Mesendoderm (in vitro differentiated cells): ENCODE measurements at regions not wholly inside any gene's neighbourhood (a gene's known extent, or its start where the extent isn't known, plus 50 kb on each side); places are given as distances from the start of the nearest gene placed in this dataset.

Experiments
- DNase-seq: peaks from one replicate; pipeline ENCODE4 v3.0.0; 2013
- H2AK5ac ChIP-seq: 2 replicates; pipeline ENCODE4 v1.6.1; 2013; ENCODE audit warnings: low read length, inconsistent platforms
- H2BK120ac ChIP-seq: 2 replicates; pipeline ENCODE4 v1.6.1; 2013; ENCODE audit warnings: low read depth, mild to moderate bottlenecking, low read length, moderate library complexity, mixed read lengths
- H2BK15ac ChIP-seq: replicated peaks from 2 replicates; pipeline ENCODE4 v1.6.1; 2013; ENCODE audit warnings: low read depth, mild to moderate bottlenecking, moderate library complexity
- H2BK5ac ChIP-seq: 2 replicates; pipeline ENCODE4 v1.6.1; 2013; ENCODE audit warnings: low read length, inconsistent platforms
- H3K18ac ChIP-seq: 2 replicates; pipeline ENCODE4 v1.6.1; 2013; ENCODE audit warnings: mild to moderate bottlenecking, low read length, mixed read lengths
- H3K23ac ChIP-seq: one replicate; pipeline ENCODE4 v1.6.1; 2013; ENCODE audit warnings: low read length
- H3K27ac ChIP-seq: 2 replicates; pipeline ENCODE4 v1.5.1; 2013; ENCODE audit warnings: low read depth, mild to moderate bottlenecking, inconsistent platforms, low read length, moderate library complexity
- H3K27me3 ChIP-seq: 2 replicates; pipeline ENCODE4 v1.6.1; 2013; ENCODE audit warnings: low read length, control low read depth, mild to moderate bottlenecking, inconsistent platforms; ENCODE audit not compliant: insufficient read depth, poor library complexity
- H3K36me3 ChIP-seq: 2 replicates; pipeline ENCODE4 v1.6.1; 2013; ENCODE audit warnings: low read length, inconsistent platforms; ENCODE audit not compliant: control insufficient read depth, insufficient read depth
- H3K4ac ChIP-seq: one replicate; pipeline ENCODE4 v1.6.1; 2013; ENCODE audit warnings: low read depth, mild to moderate bottlenecking, low read length, moderate library complexity
- H3K4me1 ChIP-seq: 2 replicates; pipeline ENCODE4 v1.6.1; 2013; ENCODE audit warnings: low read depth, low read length, inconsistent platforms; ENCODE audit not compliant: control insufficient read depth
- H3K4me2 ChIP-seq: 2 replicates; pipeline ENCODE4 v1.6.1; 2013; ENCODE audit warnings: low read length
- H3K4me3 ChIP-seq: 2 replicates; pipeline ENCODE4 v1.5.1; 2013; ENCODE audit warnings: mild to moderate bottlenecking, low read length
- H3K56ac ChIP-seq: one replicate; pipeline ENCODE4 v1.6.1; 2013; ENCODE audit warnings: low read length
- H3K79me1 ChIP-seq: 2 replicates; pipeline ENCODE4 v1.6.1; 2013; ENCODE audit warnings: low read length, inconsistent platforms
- H3K79me2 ChIP-seq: 2 replicates; pipeline ENCODE4 v1.6.1; 2013; ENCODE audit warnings: mild to moderate bottlenecking, low read length; ENCODE audit not compliant: control insufficient read depth, insufficient read depth
- H3K9ac ChIP-seq: 2 replicates; pipeline ENCODE4 v1.6.1; 2013; ENCODE audit warnings: low read length, inconsistent platforms
- H4K5ac ChIP-seq: one replicate; pipeline ENCODE4 v1.6.1; 2013; ENCODE audit warnings: low read length
- H4K8ac ChIP-seq: one replicate; pipeline ENCODE4 v1.6.1; 2013; ENCODE audit warnings: low read depth, mild to moderate bottlenecking, control low read depth, low read length, moderate library complexity
- WGBS: extraction: QIAGEN DNeasy Blood & Tissue Kit; methylation state at CpG from one replicate; pipeline ENCODE4 v1.1.7; 2013; ENCODE audit warnings: low lambda C conversion rate, missing lambda C conversion rate; ENCODE audit not compliant: insufficient coverage; ENCODE audit errors: extremely low coverage; 5-methylcytosine and 5-hydroxymethylcytosine counted together

GRCh38 chr22:47238690-47239473, 476.4 kb downstream of the TBC1D22A start:
- Histone ChIP-seq H3K9ac (no peak overlapping the region), H4K5ac (no peak overlapping the region), H3K4ac (no peak overlapping the region), H2AK5ac (no peak overlapping the region), H3K27ac (no peak overlapping the region), H3K56ac (no peak overlapping the region), H2BK5ac (no peak overlapping the region), H3K4me1 (no peaks in the 10 kb centered on the region), H2BK120ac (no peak overlapping the region), H3K4me2 (no peak overlapping the region), H3K18ac (no peak overlapping the region), H4K8ac (no peak overlapping the region), H3K23ac (no peak overlapping the region), H3K4me3 (no peak overlapping the region), H3K27me3 (no peaks in the 10 kb centered on the region), H3K36me3 (no peaks in the 10 kb centered on the region), H3K79me1 (no peaks in the 10 kb centered on the region), H2BK15ac (no peak overlapping the region), H3K79me2 (no peaks in the 10 kb centered on the region)
- DNase-seq, result no peak
- WGBS, result no CpG with 5 or more reads among the region's 10 CpGs

DNA sequence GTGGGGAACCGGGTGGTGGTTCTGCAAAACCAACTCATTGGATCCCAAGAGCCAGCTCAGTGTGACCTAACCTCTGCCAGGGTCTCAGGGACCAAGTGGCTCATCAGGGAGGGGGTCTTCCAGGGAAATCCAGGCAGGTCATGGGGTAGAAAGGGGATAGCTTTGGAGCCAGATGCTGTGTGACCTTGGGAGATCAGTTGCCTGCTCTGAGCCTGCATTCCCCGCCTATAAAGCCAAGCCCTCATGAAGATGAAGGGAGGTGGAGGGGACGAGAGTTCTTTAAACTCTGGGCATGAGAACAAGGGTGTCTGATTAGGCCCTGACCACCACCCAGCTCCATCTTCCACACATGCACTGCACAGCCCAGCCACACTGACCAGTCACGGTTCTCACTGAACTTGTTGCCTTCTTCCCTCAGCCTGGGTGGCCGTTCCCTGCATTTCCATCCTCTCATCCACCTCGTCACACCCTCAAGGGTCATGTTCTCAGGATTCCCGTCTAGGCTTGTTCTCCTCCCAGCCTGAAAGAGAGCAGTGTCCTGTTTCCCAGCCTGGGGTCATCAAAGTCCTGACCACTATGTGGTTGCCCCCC, 475.5 kb downstream of the TBC1D22A start:
- Histone ChIP-seq H3K4me1 (no peaks in the 10 kb centered on the region), H3K23ac (no peak overlapping the region), H3K27ac (no peak overlapping the region), H3K27me3 (no peaks in the 10 kb centered on the region), H4K8ac (no peak overlapping the region), H3K56ac (no peak overlapping the region), H4K5ac (no peak overlapping the region), H3K4me3 (no peak overlapping the region), H2BK15ac (no peak overlapping the region), H3K79me2 (no peaks in the 10 kb centered on the region), H2BK120ac (no peak overlapping the region), H3K18ac (no peak overlapping the region), H3K9ac (no peak overlapping the region), H2AK5ac (no peak overlapping the region), H3K4ac (no peak overlapping the region), H3K4me2 (no peak overlapping the region), H3K79me1 (no peaks in the 10 kb centered on the region), H2BK5ac (no peak overlapping the region), H3K36me3 (no peaks in the 10 kb centered on the region)
- no CpG with 5 or more reads among the region's 7 CpGs for WGBS
- no peak for DNase-seq

- no CpG with 5 or more reads among the region's 1 CpG for whole genome bisulfite sequencing
- no peak overlapping the region for H4K5ac ChIP-seq
- H2BK120ac ChIP-seq, result no peak overlapping the region
These were observed 474.3 kb downstream of the TBC1D22A start for GRCh38 chr22:47236718-47237117.

GRCh38 chr22:47236161-47236560, 473.7 kb downstream of the TBC1D22A start:
- no peak overlapping the region for H3K4me3 ChIP-seq
- no peak overlapping the region for H3K27ac ChIP-seq
- no peak overlapping the region for H2BK15ac ChIP-seq
- no peaks in the 10 kb centered on the region for H3K36me3 ChIP-seq
- H4K8ac ChIP-seq, result no peak overlapping the region
- H3K9ac ChIP-seq, result no peak overlapping the region
- no peaks in the 10 kb centered on the region for H3K79me2 ChIP-seq
- no peak overlapping the region for H2AK5ac ChIP-seq
- no CpG with 5 or more reads among the region's 2 CpGs for WGBS
- H3K23ac ChIP-seq, result no peak overlapping the region
- H3K4ac ChIP-seq, result no peak overlapping the region
- no peaks in the 10 kb centered on the region for H3K79me1 ChIP-seq
- H3K56ac ChIP-seq, result no peak overlapping the region
- H2BK5ac ChIP-seq, result no peak overlapping the region
- no peaks in the 10 kb centered on the region for H3K27me3 ChIP-seq
- DNase-seq, result no peak
- H3K4me2 ChIP-seq, result no peak overlapping the region
- H4K5ac ChIP-seq, result no peak overlapping the region
- no peaks in the 10 kb centered on the region for H3K4me1 ChIP-seq
- H2BK120ac ChIP-seq, result no peak overlapping the region
- H3K18ac ChIP-seq, result no peak overlapping the region

More at GRCh38 chr22:47236718-47237117, 474.3 kb downstream of the TBC1D22A start:
- Histone ChIP-seq H3K79me2 (no peaks in the 10 kb centered on the region), H3K27ac (no peak overlapping the region), H3K4ac (no peak overlapping the region), H3K79me1 (no peaks in the 10 kb centered on the region), H3K18ac (no peak overlapping the region), H3K4me1 (no peaks in the 10 kb centered on the region), H3K4me2 (no peak overlapping the region), H3K36me3 (no peaks in the 10 kb centered on the region), H3K23ac (no peak overlapping the region), H3K9ac (no peak overlapping the region), H3K4me3 (no peak overlapping the region), H2BK5ac (no peak overlapping the region), H2AK5ac (no peak overlapping the region), H3K56ac (no peak overlapping the region), H2BK15ac (no peak overlapping the region), H3K27me3 (no peaks in the 10 kb centered on the region), H4K8ac (no peak overlapping the region)
- DNase-seq, result no peak

- H3K27me3 ChIP-seq, result no peaks in the 10 kb centered on the region
- H3K36me3 ChIP-seq, result no peaks in the 10 kb centered on the region
- no peak overlapping the region for H4K8ac ChIP-seq
- no peak overlapping the region for H2BK5ac ChIP-seq
- no CpG with 5 or more reads among the region's 9 CpGs for WGBS
- no peak overlapping the region for H3K56ac ChIP-seq
- no peak overlapping the region for H3K4me3 ChIP-seq
- H3K79me2 ChIP-seq, result no peaks in the 10 kb centered on the region
- no peaks in the 10 kb centered on the region for H3K79me1 ChIP-seq
- no peak overlapping the region for H3K23ac ChIP-seq
- peak; percentile 1 for DNase-seq
- H3K27ac ChIP-seq, result no peak overlapping the region
- H4K5ac ChIP-seq, result no peak overlapping the region
- no peak overlapping the region for H3K4me2 ChIP-seq
- no peak overlapping the region for H2BK120ac ChIP-seq
- H3K4ac ChIP-seq, result no peak overlapping the region
- H3K9ac ChIP-seq, result no peak overlapping the region
- H3K18ac ChIP-seq, result no peak overlapping the region
- no peak overlapping the region for H2AK5ac ChIP-seq
- no peaks in the 10 kb centered on the region for H3K4me1 ChIP-seq
- no peak overlapping the region for H2BK15ac ChIP-seq
These were observed 471.1 kb downstream of the TBC1D22A start for GRCh38 chr22:47233316-47234243.
